HepG2 (cell line): ENCODE measurements at regions not wholly inside any gene's neighbourhood (a gene's known extent, or its start where the extent isn't known, plus 50 kb on each side); places are given as distances from the start of the nearest gene placed in this dataset.

Source experiments
- ATAC-seq: fragments of 200-7000 bp; cut with Tn5 transposase; 3 replicates; pipeline ENCODE4 v1.9.1; 2020; ENCODE audit warnings: mild to moderate bottlenecking, moderate library complexity
- BruUV-seq: library from RNA; stranded (reverse); fragments of 400-500 nt; replicated peaks from 2 replicates; lab custom pipeline; 2021; lab: Mats Ljungman, UMichigan
- CTCF ChIA-PET: fragments of 300-600 bp; formaldehyde crosslinking; extraction: SDS; loops from one replicate; lab custom pipeline; 2021; ENCODE audit warnings: low total read pairs, inconsistent platforms, low intra/inter-chr PET ratio; lab: Yijun Ruan, JAX
- POLR2A ChIA-PET: fragments of 350-600 bp; sonication (Branson Sonifier 250); formaldehyde crosslinking; loops from one replicate; lab custom pipeline; 2020; ENCODE audit warnings: antibody characterized with exemption, inconsistent platforms; lab: Yijun Ruan, JAX
- DNase-seq: peaks from one replicate; pipeline ENCODE4 v3.0.0-alpha.2; 2015; ENCODE audit warnings: low spot score
- FAIRE-seq: peaks from 3 replicates; lab custom pipeline; 2011; peaks lifted over from hg19 to GRCh38; lab: Jason Lieb, UNC
- H2AFZ ChIP-seq: one replicate; pipeline ENCODE4 v1.6.1; 2011; ENCODE audit warnings: low read length, inconsistent platforms
- H3K27ac ChIP-seq: fragments of 300-600 bp; 3 replicates; pipeline ENCODE4 v1.8.0; 2011; ENCODE audit warnings: mixed run types, mild to moderate bottlenecking, mixed read lengths, low read length, inconsistent platforms; ENCODE audit not compliant: insufficient read depth; ENCODE audit errors: extremely low read length
- H3K27me3 ChIP-seq, 2 experiments: fragments of 200-600 bp in 1 of 2; 2 replicates in 1 of 2; 3 replicates in 1 of 2; pipeline versions ENCODE4 v1.6.0 to v1.8.0; 2011; ENCODE audit warnings: low read length in 2 of 2, mild to moderate bottlenecking in 2 of 2, moderate library complexity in 2 of 2, inconsistent platforms in 1 of 2; ENCODE audit not compliant: insufficient read depth in 2 of 2, control insufficient read depth in 1 of 2
- H3K36me3 ChIP-seq, 2 experiments: fragments of 200-600 bp in 1 of 2; replicated peaks in 1 of 2; 2 replicates in 1 of 2; 3 replicates in 1 of 2; pipeline versions ENCODE4 v1.5.1 to v1.8.0; 2011; ENCODE audit warnings: low read length in 2 of 2, inconsistent platforms in 1 of 2; ENCODE audit not compliant: insufficient read depth in 2 of 2, control insufficient read depth in 1 of 2
- H3K4me1 ChIP-seq: 2 replicates; pipeline ENCODE4 v1.5.1; 2012; ENCODE audit warnings: low read length, inconsistent platforms; ENCODE audit not compliant: insufficient read depth
- H3K4me2 ChIP-seq: 2 replicates; pipeline ENCODE4 v1.6.0; 2011; ENCODE audit warnings: low read depth, low read length, inconsistent platforms
- H3K4me3 ChIP-seq, 3 experiments: fragments of 200-600 bp in 1 of 3; sonication (generic), shearing (Covaris generic) in 1 of 3; replicated peaks in 1 of 3; 2 replicates each; pipeline ENCODE4 v1.5.1; 2011 to 2016; ENCODE audit warnings: low read length in 3 of 3, inconsistent platforms in 2 of 3, low read depth in 2 of 3, mild to moderate bottlenecking in 2 of 3, control low read depth in 1 of 3, mixed read lengths in 1 of 3; ENCODE audit not compliant: insufficient read depth in 1 of 3
- H3K79me2 ChIP-seq: one replicate; pipeline ENCODE4 v1.6.1; 2011; ENCODE audit warnings: low read length, inconsistent platforms; ENCODE audit not compliant: insufficient read depth
- H3K9ac ChIP-seq: 2 replicates; pipeline ENCODE4 v1.6.0; 2011; ENCODE audit warnings: mild to moderate bottlenecking, low read depth, low read length, inconsistent platforms; ENCODE audit not compliant: insufficient read depth
- H3K9me3 ChIP-seq: 2 replicates; pipeline ENCODE4 v1.5.1; 2012; ENCODE audit warnings: mild to moderate bottlenecking, low read length
- H4K20me1 ChIP-seq: 2 replicates; pipeline ENCODE4 v1.6.0; 2011; ENCODE audit warnings: inconsistent platforms, mild to moderate bottlenecking, low read length, moderate library complexity; ENCODE audit not compliant: insufficient read depth
- ARNT2 ChIP-seq: sonication (generic); formaldehyde crosslinking; IDR thresholded peaks from 2 replicates; pipeline ENCODE4 v1.8.0; 2022; ENCODE audit warnings: mild to moderate bottlenecking, low read depth, missing genetic modification reagents, moderate library complexity
- CBX5 ChIP-seq: sonication (generic); formaldehyde crosslinking; IDR thresholded peaks from 2 replicates; pipeline ENCODE4 v1.4.0; 2020; ENCODE audit warnings: missing genetic modification reagents, borderline replicate concordance
- MED13 ChIP-seq: sonication (generic); formaldehyde crosslinking; IDR thresholded peaks from 2 replicates; pipeline ENCODE4 v1.5.0; 2020; ENCODE audit warnings: missing genetic modification reagents
- NR1H2 ChIP-seq: sonication (generic); formaldehyde crosslinking; IDR thresholded peaks from 2 replicates; pipeline ENCODE4 v1.8.1; 2022; ENCODE audit warnings: low read depth, missing genetic modification reagents, borderline replicate concordance
- POGZ ChIP-seq: sonication (generic); formaldehyde crosslinking; IDR thresholded peaks from 2 replicates; pipeline ENCODE4 v1.4.0; 2020; ENCODE audit warnings: mild to moderate bottlenecking, missing genetic modification reagents
- TAF15 ChIP-seq: fragments of 200-400 bp; formaldehyde crosslinking; IDR thresholded peaks from one replicate; pipeline ENCODE4 v1.6.1; 2018; ENCODE audit warnings: mild to moderate bottlenecking, low read depth, low read length; ENCODE audit not compliant: poor library complexity, severe bottlenecking
- THAP11 ChIP-seq: IDR thresholded peaks from 2 replicates; pipeline ENCODE4 v1.6.1; 2016; ENCODE audit warnings: missing biosample characterization, missing genetic modification reagents
- ZBTB26 ChIP-seq: IDR thresholded peaks from 2 replicates; pipeline ENCODE4 v1.6.1; 2016; ENCODE audit warnings: missing compliant biosample characterization, missing genetic modification reagents, borderline replicate concordance
- ZNF773 ChIP-seq: sonication (generic); formaldehyde crosslinking; IDR thresholded peaks from 2 replicates; pipeline ENCODE4 v1.4.0; 2020; ENCODE audit warnings: missing genetic modification reagents, borderline replicate concordance
- ZNF775 ChIP-seq: sonication (generic); formaldehyde crosslinking; IDR thresholded peaks from 2 replicates; pipeline ENCODE4 v1.4.0; 2020; ENCODE audit warnings: missing genetic modification reagents, mild to moderate bottlenecking, moderate library complexity, borderline replicate concordance
- WGBS: methylation state at CpG from one replicate; pipeline ENCODE4 v1.1.6; 2017; ENCODE audit warnings: low lambda C conversion rate; 5-methylcytosine and 5-hydroxymethylcytosine counted together
- in situ Hi-C: cut with HindIII; loops from 2 replicates; pipeline ENCODE4 v1.10.0; 2017; ENCODE audit warnings: low pct_unique_long_range_greater_than_20kb; ENCODE audit not compliant: extremely low pct_ligation_motif_present
- intact Hi-C: fragments of 100-400 bp; cut with micrococcal nuclease; formaldehyde crosslinking; loops from one replicate; pipeline ENCODE4 v1.10.0; 2022; ENCODE audit not compliant: unreplicated experiment
- TF ChIP-seq, protein P1 (sequence below): sonication (generic); formaldehyde crosslinking; IDR thresholded peaks from 2 replicates; pipeline ENCODE4 v1.5.0; 2020; ENCODE audit warnings: missing genetic modification reagents

DNA sequence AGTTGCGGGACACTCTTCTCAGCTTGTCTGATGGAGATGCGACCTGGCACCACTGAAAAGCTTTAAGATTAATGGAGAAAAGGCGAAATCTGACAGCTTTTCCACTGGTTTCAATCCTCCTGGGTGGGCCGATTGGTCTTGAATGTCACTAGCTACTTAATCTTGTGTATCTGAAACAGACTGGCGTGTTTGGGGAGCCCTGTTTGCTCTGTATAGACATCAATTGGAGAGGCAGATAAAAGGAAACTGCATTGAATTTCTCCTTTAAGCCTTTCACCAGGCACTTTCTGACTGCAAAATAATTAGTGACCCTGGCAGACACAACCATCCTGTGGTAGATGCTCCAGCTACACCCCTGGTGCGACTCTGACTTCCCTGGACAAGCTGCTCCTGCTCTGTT, 224.2 kb downstream of the NDUFS4 start:
- no peak for FAIRE-seq
- Histone ChIP-seq H3K27ac (no peak overlapping the region), H3K79me2 (no peaks in the 10 kb centered on the region), H2AFZ (no peak overlapping the region), H3K4me3 (no peak overlapping the region), H4K20me1 (no peaks in the 10 kb centered on the region), H3K27me3 (no peaks in the 10 kb centered on the region; a peak in 1 of 5 replicates), H3K4me2 (no peak overlapping the region), H3K9ac (no peak overlapping the region), H3K4me1 (peaks cover 5% of the 10 kb centered on the region; the same call in 1 of the 2 replicates), H3K36me3 (no peaks in the 10 kb centered on the region), H3K9me3 (no peaks in the 10 kb centered on the region)
- BruUV-seq: no TSS peak
- TF ChIP-seq TAF15: no peak
- TF ChIP-seq, protein P1, sequence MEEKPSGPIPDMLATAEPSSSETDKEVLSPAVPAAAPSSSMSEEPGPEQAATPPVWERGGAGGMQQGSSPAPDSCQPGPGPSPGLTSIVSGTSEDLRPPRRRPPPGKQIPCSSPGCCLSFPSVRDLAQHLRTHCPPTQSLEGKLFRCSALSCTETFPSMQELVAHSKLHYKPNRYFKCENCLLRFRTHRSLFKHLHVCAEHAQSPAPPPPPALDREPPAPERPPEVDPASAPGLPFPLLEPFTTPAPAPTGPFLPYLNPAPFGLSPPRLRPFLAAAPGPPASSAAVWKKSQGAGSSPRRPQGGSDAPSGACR (CRISPR knock-in tag): no peak
- POLR2A ChIA-PET: no interaction called here
- ATAC-seq: no peak
- 20% methylated on average over 6 of the region's 6 CpGs for WGBS
- no peak for DNase-seq
- intact Hi-C loops: no loop called here
- CTCF ChIA-PET: no interaction called here
- in situ Hi-C loops: no loop called here

DNA sequence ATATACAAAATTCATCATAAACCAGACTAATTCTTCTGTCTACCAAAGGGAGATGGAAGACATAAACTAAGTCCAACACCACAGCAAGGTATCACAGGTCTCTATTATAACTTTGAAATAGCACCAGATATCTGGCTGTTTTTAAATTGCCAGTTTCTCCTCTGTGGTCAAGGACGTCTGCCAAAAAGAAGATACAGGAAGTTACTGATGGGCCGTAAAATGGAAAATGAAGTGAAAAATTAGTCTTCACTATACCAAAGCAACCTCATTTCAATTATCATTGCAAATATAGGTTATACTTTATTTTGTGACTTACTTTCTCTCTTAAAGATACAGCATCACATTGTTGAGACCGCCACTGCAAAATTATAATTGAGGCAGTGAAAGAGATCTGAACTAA, 225.5 kb downstream of the NDUFS4 start:
- no peak overlapping the region for H3K4me2 ChIP-seq
- ChIA-PET CTCF (no interaction called here), POLR2A (no interaction called here)
- FAIRE-seq: no peak
- DNase-seq: no peak
- in situ Hi-C loops (no loop called here), intact Hi-C loops (no loop called here)
- no peaks in the 10 kb centered on the region for H3K79me2 ChIP-seq
- H3K4me1 ChIP-seq: no peaks in the 10 kb centered on the region
- H3K9me3 ChIP-seq: no peaks in the 10 kb centered on the region
- no peak overlapping the region for H2AFZ ChIP-seq
- TF ChIP-seq ZNF775 (CRISPR knock-in tag) (no peak), ZNF773 (no peak), ARNT2 (CRISPR knock-in tag) (no peak), NR1H2 (CRISPR knock-in tag) (no peak), THAP11 (no peak), MED13 (CRISPR knock-in tag) (no peak), POGZ (CRISPR knock-in tag) (no peak), CBX5 (no peak), ZBTB26 (CRISPR knock-in tag) (no peak)
- ATAC-seq: no peak
- no peaks in the 10 kb centered on the region; a peak in 2 of 5 replicates for H3K27me3 ChIP-seq
- no peak overlapping the region for H3K4me3 ChIP-seq
- BruUV-seq: no TSS peak
- no peaks in the 10 kb centered on the region for H3K36me3 ChIP-seq
- no peaks in the 10 kb centered on the region for H4K20me1 ChIP-seq
- WGBS: 60% methylated on average over 3 of the region's 3 CpGs
- H3K27ac ChIP-seq: no peak overlapping the region
- H3K9ac ChIP-seq: no peak overlapping the region
